ENCODE measurements at regions not wholly inside any gene's neighbourhood (a gene's known extent, or its start where the extent isn't known, plus 50 kb on each side); places are given as distances from the start of the nearest gene placed in this dataset.
A peak's percentile ranks its signal among the peaks of the same experiment; 100 is the strongest.
"Not testable (repeated sequence)": the region's sequence is repeated elsewhere in the genome, so short reads cannot be mapped to it uniquely, and the experiment has no call there.

DNA sequence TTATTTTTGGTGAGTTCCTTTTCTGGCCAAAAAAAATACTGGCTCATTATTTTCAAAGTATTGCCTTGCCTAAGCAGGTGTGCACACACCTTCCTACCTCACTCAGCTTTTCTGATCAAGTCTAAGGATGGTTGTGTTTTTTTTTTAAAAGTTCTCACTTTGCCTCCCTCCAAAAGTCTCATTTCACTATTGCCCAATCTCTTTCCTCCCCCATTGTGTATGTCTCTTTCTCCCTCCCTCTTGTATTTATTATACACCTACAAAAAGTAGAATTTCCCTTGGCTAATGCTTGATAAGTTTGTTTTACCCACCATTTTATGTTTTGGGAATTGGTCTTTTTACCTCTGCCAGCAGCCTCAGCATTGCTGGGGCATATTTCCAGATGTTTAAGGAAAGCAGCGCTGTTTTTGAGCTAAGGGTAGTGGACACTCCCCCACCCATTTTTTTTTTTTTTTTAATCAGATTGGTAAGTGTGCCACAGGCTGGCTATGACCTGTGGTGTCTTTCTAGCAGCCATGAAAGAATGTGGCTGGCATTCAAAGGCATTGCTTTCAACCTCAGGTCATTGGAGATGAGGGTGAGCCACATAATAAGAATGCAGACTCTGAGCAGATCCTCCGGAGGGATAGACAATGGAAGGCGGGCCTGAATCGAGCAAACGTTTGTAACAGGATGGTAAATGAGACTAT is 668.6 kb downstream of the UTRN start:
- no peak for DNase-seq (ENCODE audit: low spot score)

GRCh38 chr6:144954241-144954556 is 669.1 kb downstream of the UTRN start:
- no peak for DNase-seq (ENCODE audit: low spot score)

DNA sequence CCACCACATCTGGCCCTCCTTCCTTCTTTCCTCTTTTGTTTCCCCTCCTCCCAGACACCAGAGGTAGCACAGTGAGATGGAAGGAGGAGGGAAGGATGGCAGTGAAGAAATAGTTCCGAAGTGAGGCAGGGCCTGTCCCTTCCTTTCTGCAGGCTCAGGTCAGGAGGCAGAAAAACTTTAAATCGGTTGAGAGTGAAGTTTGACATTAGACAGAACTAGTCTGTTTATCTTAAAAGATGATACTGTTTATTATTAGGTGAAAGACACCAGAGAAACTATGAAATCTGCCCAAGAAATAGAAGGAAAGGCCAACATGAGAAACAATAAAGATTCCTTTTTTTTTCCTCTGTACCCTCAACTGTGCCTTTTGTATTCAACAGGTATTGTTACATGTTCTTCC is 670.3 kb downstream of the UTRN start:
- DNase-seq (ENCODE audit: low spot score) = no peak

DNA sequence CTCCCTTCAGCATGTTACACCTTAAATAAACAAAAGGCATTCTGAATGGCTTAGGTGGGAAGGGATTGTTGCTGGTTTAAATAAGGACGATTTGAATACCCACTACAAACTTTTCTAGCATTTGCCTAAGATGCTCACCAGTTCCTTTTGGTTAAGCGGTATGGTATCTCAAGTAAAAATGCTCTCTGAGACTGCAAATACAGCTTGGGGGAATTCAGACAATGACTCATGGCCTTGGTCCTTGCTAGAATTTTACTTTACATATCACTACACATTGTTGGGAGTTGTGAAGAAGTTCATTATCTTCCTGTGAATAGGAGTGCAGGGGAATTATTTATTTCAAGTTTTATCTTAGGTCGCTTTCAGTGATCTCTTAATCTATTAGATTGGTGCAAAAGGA is 670.7 kb downstream of the UTRN start:
- no peak for DNase-seq (ENCODE audit: low spot score)

GRCh38 chr6:144956697-144957096 is 671.6 kb downstream of the UTRN start:
- not testable (repeated sequence) for DNase-seq (ENCODE audit: low spot score)

GRCh38 chr6:144957236-144957937 is 672.3 kb downstream of the UTRN start:
- DNase-seq (ENCODE audit: low spot score) = no peak

DNA sequence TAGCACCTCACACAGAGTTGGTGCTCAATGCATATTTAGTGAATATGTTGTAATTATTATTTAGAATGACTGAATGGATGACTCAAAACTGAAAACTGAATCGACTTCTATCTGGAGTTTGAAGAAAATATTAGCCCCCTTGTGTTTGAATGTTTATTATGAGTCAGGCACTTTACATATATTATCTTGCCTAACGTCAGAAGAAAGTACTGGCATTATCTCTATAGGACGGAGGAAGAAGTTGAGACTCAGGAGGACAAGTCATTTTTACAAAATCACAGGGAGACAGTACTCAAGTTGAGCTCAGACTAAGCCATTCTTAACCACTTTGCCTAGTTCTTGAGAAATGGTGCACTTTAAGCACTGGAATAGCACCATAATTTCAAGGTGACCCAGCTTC is 684.0 kb downstream of the UTRN start:
- DNase-seq (ENCODE audit: low spot score) = no peak

DNA sequence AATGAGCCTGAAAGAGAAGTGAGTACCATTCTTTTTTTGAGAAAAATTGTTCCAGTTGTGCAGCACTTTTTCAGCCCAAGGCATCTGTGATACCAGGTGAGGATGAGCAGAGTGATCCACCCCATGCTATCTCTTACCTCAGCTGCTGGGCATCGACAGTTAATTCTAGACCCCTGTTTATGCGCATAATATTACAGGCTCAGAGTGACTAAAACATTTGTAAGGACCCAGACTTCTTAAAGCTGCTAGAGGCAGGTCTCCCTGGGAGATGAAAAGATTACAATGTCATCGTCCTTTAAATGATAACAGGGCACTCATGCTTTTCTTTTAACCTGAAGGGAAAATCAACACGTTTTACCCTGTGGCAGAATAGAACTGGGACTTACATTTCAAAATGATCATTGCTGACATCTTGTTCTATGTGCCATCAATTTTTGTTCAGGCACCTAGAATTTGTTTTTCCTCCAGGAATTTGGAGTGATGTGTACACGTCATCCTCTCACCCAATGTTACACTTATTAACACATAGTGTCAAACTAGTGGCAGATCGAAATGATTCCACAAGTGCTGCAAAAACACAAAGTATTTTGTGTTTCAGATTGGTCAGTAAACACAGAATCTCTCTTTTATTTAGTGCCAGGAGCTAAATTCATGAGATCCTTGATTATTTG is 684.6 kb downstream of the UTRN start:
- DNase-seq (ENCODE audit: low spot score) = no peak

DNA sequence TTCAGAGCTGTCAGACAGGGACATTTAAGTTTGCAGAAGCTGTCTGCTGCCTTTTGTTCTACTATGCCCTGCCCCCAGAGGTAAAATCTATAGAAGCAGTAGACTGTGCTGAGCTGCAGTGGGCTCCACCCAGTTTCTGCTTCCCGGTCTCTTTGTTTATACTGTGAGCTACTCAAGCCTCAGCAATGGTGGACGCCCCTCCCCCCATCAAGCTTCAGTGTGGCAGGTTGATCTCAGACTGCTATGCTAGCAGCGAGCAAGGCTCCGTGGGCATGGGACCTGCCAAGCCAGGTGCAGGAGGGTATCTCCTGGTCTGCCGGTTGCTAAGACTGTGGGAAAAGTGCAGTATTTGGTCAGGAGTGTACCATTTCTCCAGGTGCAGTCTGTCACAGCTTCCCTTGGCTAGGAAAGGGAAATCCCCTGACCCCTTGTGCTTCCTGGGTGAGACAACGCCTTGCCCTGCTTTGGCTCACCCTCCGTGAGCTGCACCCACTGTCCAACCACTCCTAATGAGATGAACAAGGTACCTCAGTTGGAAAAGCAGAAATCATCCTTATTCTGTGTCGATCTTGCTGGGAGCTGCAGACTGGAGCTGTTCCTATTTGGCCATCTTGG is 692.2 kb downstream of the UTRN start:
- DNase-seq (ENCODE audit: low spot score) = peak; percentile 36

- DNase-seq (ENCODE audit: low spot score) = no peak
These were observed 693.1 kb downstream of the UTRN start for GRCh38 chr6:144978208-144978607.

DNA sequence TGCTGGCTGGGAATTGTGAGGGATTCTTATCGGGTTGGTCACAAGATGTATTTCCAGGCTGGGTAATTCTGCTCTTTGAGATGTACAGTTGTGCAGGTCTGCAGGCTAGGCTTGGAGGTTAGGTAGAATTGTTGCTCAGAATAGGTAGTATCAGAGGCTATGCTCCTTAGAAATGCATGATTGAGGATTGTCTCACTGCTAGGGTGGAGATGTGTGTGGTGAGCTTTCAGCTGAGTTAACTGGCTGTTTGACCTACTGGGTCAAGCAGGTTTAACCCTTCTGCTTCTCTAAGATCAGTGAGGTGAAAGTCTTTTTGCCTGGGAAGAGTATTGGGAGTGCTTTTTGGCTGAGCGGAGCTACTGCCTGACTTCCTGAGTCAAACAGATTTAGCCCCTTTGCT is 701.1 kb downstream of the UTRN start:
- DNase-seq (ENCODE audit: low spot score) = no peak

GRCh38 chr6:144989319-144990107 is 704.4 kb downstream of the UTRN start:
- DNase-seq (ENCODE audit: low spot score) = no peak

DNA sequence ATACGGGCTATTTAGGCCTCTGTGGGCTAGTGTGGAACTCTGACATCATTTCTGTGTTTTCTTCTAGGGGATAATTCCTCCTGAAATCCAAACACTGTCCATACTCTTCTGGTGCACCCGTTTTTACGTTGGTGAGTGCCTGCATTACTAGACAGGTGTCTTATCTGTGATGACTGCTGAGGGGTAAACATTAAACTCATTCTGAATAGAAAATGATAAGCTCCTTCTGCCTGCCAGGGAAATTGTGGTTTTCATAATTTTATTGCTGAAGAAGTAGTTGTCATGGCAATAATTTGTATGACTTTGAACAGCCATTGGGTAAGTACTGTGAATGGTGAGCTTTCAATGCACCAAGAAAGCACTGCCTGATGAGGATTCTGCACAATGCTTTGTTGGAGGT is 705.6 kb downstream of the UTRN start:
- no peak for DNase-seq (ENCODE audit: low spot score)

- DNase-seq (ENCODE audit: low spot score) = no peak
These were observed 708.7 kb downstream of the UTRN start for GRCh38 chr6:144993870-144994269.

GRCh38 chr6:144997996-144998395 is 712.9 kb downstream of the UTRN start:
- no peak for DNase-seq (ENCODE audit: low spot score)

- no peak for DNase-seq (ENCODE audit: low spot score)
These were observed 714.0 kb downstream of the UTRN start for GRCh38 chr6:144999127-144999526.

DNA sequence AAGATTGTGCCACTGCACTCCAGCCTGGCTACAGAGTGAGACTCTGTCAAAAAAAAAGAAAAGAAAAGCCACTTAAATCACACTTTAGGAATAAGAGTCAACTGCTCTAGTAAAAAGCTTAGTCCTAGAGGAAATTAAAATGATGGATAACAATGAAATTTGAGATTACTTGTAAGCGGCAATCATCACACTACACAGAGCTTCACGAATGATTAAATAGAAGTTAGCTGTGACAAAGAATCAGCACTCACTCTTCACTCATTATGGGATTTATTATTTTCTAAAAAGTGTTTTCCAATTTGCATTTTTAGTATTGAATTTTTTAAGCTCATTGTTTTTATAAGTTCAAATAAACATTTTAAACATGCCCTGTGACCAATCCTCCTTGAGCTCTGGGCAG is 718.0 kb downstream of the UTRN start:
- no peak for DNase-seq (ENCODE audit: low spot score)

GRCh38 chr6:145006914-145007313 is 721.8 kb downstream of the UTRN start:
- DNase-seq (ENCODE audit: low spot score) = no peak

- peak; percentile 68 for DNase-seq (ENCODE audit: low spot score)
These were observed 723.6 kb downstream of the UTRN start for GRCh38 chr6:145008715-145009114.

- no peak for DNase-seq (ENCODE audit: low spot score)
These were observed 724.6 kb downstream of the UTRN start for GRCh38 chr6:145009711-145010110.

- no peak for DNase-seq (ENCODE audit: low spot score)
These were observed 723.2 kb downstream of the EPM2A start for GRCh38 chr6:145012039-145012662.
